Small intestine (tissue), 7 donors: ENCODE measurements at regions not wholly inside any gene's neighbourhood (a gene's known extent, or its start where the extent isn't known, plus 50 kb on each side); places are given as distances from the start of the nearest gene placed in this dataset.
"Not testable (repeated sequence)": the region's sequence is repeated elsewhere in the genome, so short reads cannot be mapped to it uniquely, and the experiment has no call there.

Experiments used
- DNase-seq, 2 donors: peaks; one replicate each; pipeline versions ENCODE4 v3.0.0 to v3.0.0-alpha.2; 2013
- FAIRE-seq: peaks from 2 replicates; lab custom pipeline; 2012; peaks lifted over from hg19 to GRCh38; lab: Jason Lieb, UNC
- H3K27ac ChIP-seq, 3 donors: one replicate each; pipeline ENCODE4 v1.5.1; 2013; ENCODE audit warnings: low read length in 2 of 3, mild to moderate bottlenecking in 2 of 3, control low read depth in 1 of 3, inconsistent platforms in 1 of 3, low read depth in 1 of 3, moderate library complexity in 1 of 3
- H3K27me3 ChIP-seq, 3 donors: one replicate each; pipeline ENCODE4 v1.6.1; 2013; ENCODE audit warnings: low read length in 3 of 3, inconsistent platforms in 1 of 3; ENCODE audit not compliant: control insufficient read depth in 3 of 3, insufficient read depth in 3 of 3
- H3K36me3 ChIP-seq, 3 donors: one replicate each; pipeline ENCODE4 v1.6.1; 2013; ENCODE audit warnings: low read length in 3 of 3, inconsistent platforms in 1 of 3, low read depth in 1 of 3, mild to moderate bottlenecking in 1 of 3, moderate library complexity in 1 of 3; ENCODE audit not compliant: control insufficient read depth in 3 of 3, insufficient read depth in 2 of 3
- H3K4me1 ChIP-seq, 3 donors: one replicate each; pipeline ENCODE4 v1.6.1; 2013; ENCODE audit warnings: low read length in 2 of 3, inconsistent platforms in 1 of 3, low read depth in 1 of 3, mild to moderate bottlenecking in 1 of 3, moderate library complexity in 1 of 3; ENCODE audit not compliant: control insufficient read depth in 3 of 3, insufficient read depth in 2 of 3
- H3K4me3 ChIP-seq, 3 donors: one replicate each; pipeline ENCODE4 v1.5.1; 2013; ENCODE audit warnings: low read length in 3 of 3, control low read depth in 1 of 3, inconsistent platforms in 1 of 3, low read depth in 1 of 3, mild to moderate bottlenecking in 1 of 3, moderate library complexity in 1 of 3
- H3K9me3 ChIP-seq, 2 donors: one replicate each; pipeline ENCODE4 v1.6.1; 2013; ENCODE audit warnings: low read depth in 1 of 2, low read length in 1 of 2; ENCODE audit not compliant: control insufficient read depth in 2 of 2, insufficient read depth in 1 of 2
- WGBS, 3 donors: extraction: QIAGEN DNeasy Blood & Tissue Kit; methylation state at CpG; one replicate each; pipeline ENCODE4 v1.1.7; 2013; 5-methylcytosine and 5-hydroxymethylcytosine counted together
- donor health status: healthy with polysubstance abuse.
- donor health status: control.
- donor health status: control.
- donor health status: Bipolar disorder and iron deficiency.
- donor health status: healthy.

- DNase-seq (no peak), FAIRE-seq (no peak)
- Histone ChIP-seq H3K9me3 (peaks cover 0 to 5% of the 10 kb centered on the region in 2 donors), H3K27ac (no peak overlapping the region), H3K27me3 (no peaks in the 10 kb centered on the region), H3K4me1 (peaks cover 0 to 5% (median 0%) of the 10 kb centered on the region in 3 donors), H3K36me3 (no peaks in the 10 kb centered on the region), H3K4me3 (no peak overlapping the region)
- WGBS, 3 donors: 41 to 61% (median 55%) methylated on average over 1 of the region's 1 CpG
These were observed 271.0 kb upstream of the CBLB start for GRCh38 chr3:106139826-106140225.

DNA sequence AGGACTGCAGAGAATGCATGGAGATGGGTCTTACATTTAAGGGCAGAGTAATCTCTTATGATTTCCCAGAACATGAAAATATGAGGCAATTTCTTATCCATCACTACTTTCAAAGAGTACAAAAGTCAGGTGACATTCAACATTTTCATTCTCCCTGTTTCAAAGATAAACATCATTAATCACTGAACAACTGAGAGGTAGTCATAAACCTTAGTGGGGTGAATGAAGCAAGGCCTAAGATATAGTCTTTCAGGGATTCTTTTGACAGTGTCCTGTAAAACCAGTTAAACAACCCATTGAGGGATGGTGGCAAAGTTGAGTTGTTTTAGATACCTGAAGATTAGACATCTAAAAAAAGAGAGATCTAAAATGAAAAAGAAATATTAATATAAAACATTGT, 271.6 kb upstream of the CBLB start:
- Histone ChIP-seq H3K27me3 (no peaks in the 10 kb centered on the region), H3K4me1 (peaks cover 0 to 5% (median 0%) of the 10 kb centered on the region in 3 donors), H3K9me3 (peaks cover 0 to 4% of the 10 kb centered on the region in 2 donors), H3K27ac (no peak overlapping the region), H3K4me3 (no peak overlapping the region), H3K36me3 (no peaks in the 10 kb centered on the region)
- peak in 1 of 2 donors; percentile 48 for DNase-seq
- FAIRE-seq: no peak

DNA sequence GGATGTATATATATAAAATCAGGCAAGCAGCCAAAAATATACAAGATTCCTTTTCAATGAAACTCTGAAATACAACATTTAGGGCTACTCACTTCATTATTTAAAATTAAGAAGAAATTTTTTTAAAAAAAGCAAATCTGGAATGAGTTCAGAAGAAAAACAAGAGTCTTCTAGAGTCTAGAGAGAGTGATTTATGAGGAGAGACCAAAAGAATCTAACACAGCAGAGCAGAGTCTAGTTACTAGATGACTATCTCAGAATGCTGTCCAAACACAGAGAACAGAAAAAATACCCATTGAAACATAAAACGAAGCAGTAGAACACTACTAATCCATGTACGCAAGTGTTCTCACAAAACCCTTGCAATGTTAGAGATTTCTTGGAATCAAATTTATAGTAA, 275.2 kb upstream of the CBLB start:
- Histone ChIP-seq H3K36me3 (no peaks in the 10 kb centered on the region), H3K27ac (no peak overlapping the region), H3K4me3 (no peak overlapping the region), H3K27me3 (no peaks in the 10 kb centered on the region), H3K4me1 (peaks cover 0 to 2% (median 0%) of the 10 kb centered on the region in 3 donors), H3K9me3 (peaks cover 0 to 2% of the 10 kb centered on the region in 2 donors)
- FAIRE-seq: no peak
- WGBS, 3 donors: 81 to 92% (median 90%) methylated on average over 2 of the region's 2 CpGs
- no peak for DNase-seq

GRCh38 chr3:106148440-106149082, 279.7 kb upstream of the CBLB start:
- not testable (repeated sequence) for H3K9me3 ChIP-seq, H3K27ac ChIP-seq, DNase-seq, FAIRE-seq, H3K36me3 ChIP-seq, H3K27me3 ChIP-seq, H3K4me1 ChIP-seq, H3K4me3 ChIP-seq
- 96 to 97% (median 96%) methylated on average over 13 to 28 of the region's 28 CpGs for WGBS, 3 donors

GRCh38 chr3:106157411-106157810, 288.6 kb upstream of the CBLB start:
- no peaks in the 10 kb centered on the region for H3K27me3 ChIP-seq

GRCh38 chr3:106160396-106160795, 291.6 kb upstream of the CBLB start:
- Histone ChIP-seq H3K36me3 (no peaks in the 10 kb centered on the region), H3K4me1 (peaks cover 0 to 3% (median 0%) of the 10 kb centered on the region in 3 donors), H3K27me3 (no peaks in the 10 kb centered on the region), H3K27ac (no peak overlapping the region), H3K4me3 (no peak overlapping the region), H3K9me3 (no peaks in the 10 kb centered on the region)
- no peak for FAIRE-seq
- DNase-seq: no peak
- 95 to 97% (median 96%) methylated on average over 1 of the region's 1 CpG for WGBS, 3 donors

More at GRCh38 chr3:106157411-106157810, 288.6 kb upstream of the CBLB start:
- Histone ChIP-seq H3K27ac (no peak overlapping the region), H3K36me3 (no peaks in the 10 kb centered on the region), H3K9me3 (no peaks in the 10 kb centered on the region), H3K4me3 (no peak overlapping the region), H3K4me1 (peaks cover 0 to 3% (median 0%) of the 10 kb centered on the region in 3 donors)
- FAIRE-seq (peak; percentile 75), DNase-seq (peak; percentile 69 to 78)
- WGBS, 3 donors: 22 to 65% (median 64%) methylated on average over 3 of the region's 3 CpGs

- WGBS, 3 donors: 64 to 77% (median 70%) methylated on average over 4 of the region's 4 CpGs
- no peaks in the 10 kb centered on the region for H3K9me3 ChIP-seq
- no peaks in the 10 kb centered on the region for H3K36me3 ChIP-seq
- peaks cover 0 to 3% (median 0%) of the 10 kb centered on the region in 3 donors for H3K4me1 ChIP-seq
- DNase-seq (no peak), FAIRE-seq (no peak)
- H3K4me3 ChIP-seq: no peak overlapping the region
- H3K27me3 ChIP-seq: no peaks in the 10 kb centered on the region
- H3K27ac ChIP-seq: no peak overlapping the region
These were observed 292.4 kb upstream of the CBLB start for GRCh38 chr3:106161246-106161645.

DNA sequence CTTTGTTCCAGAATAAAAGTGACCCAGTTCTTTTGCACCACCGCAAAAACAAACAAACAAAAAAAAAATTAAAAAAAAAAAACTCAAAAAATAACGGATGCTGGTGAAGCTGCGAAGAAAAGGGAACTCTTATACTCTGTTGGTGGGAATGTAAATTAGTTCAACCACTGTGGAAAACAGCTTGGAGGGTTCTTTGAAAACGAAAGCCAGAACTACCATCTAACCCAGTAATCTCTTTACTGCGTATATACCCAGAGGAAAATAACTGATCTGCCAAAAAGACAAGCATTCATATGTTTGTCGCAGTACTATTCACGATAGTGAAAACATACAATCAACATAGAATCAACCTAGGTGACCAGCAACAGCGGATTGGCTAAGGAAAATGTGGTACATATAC, 298.9 kb upstream of the CBLB start:
- no peak overlapping the region for H3K27ac ChIP-seq
- H3K27me3 ChIP-seq: no peaks in the 10 kb centered on the region
- no peak for FAIRE-seq
- DNase-seq: no peak
- no peaks in the 10 kb centered on the region for H3K36me3 ChIP-seq
- H3K4me3 ChIP-seq: no peak overlapping the region
- no peaks in the 10 kb centered on the region for H3K9me3 ChIP-seq
- 90 to 97% (median 93%) methylated on average over 8 of the region's 8 CpGs for WGBS, 3 donors
- no peaks in the 10 kb centered on the region for H3K4me1 ChIP-seq
